Breast epithelium (tissue), 3 donors: ENCODE measurements at regions not wholly inside any gene's neighbourhood (a gene's known extent, or its start where the extent isn't known, plus 50 kb on each side); places are given as distances from the start of the nearest gene placed in this dataset.

Experiments used
- CTCF ChIP-seq, 3 donors: fragments of 450-650 bp; IDR thresholded peaks; one replicate each; pipeline ENCODE4 v1.5.1; 2016 to 2017; ENCODE audit warnings: antibody characterized with exemption in 3 of 3, mild to moderate bottlenecking in 3 of 3, moderate library complexity in 3 of 3
- POLR2A ChIP-seq: fragments of 450-650 bp; IDR thresholded peaks from one replicate; pipeline ENCODE4 v1.6.1; 2016; ENCODE audit warnings: antibody characterized with exemption, mild to moderate bottlenecking, moderate library complexity
- POLR2AphosphoS5 ChIP-seq, 3 donors: sonication (generic); formaldehyde crosslinking; IDR thresholded peaks; one replicate each; pipeline ENCODE4 v1.6.1; 2017; ENCODE audit warnings: antibody characterized with exemption in 3 of 3

- no peak for TF ChIP-seq CTCF (IDR thresholded peaks at IDR 0.05)
- no peak for TF ChIP-seq POLR2A
- no peak for TF ChIP-seq POLR2AphosphoS5 (IDR thresholded peaks at IDR 0.05)
These were observed 153.0 kb downstream of the ICOS start for GRCh38 chr2:204089574-204089973.
